Mammary epithelial cell (primary cell): ENCODE measurements at regions not wholly inside any gene's neighbourhood (a gene's known extent, or its start where the extent isn't known, plus 50 kb on each side); places are given as distances from the start of the nearest gene placed in this dataset.

Experiments
- CTCF ChIP-seq, 2 donors: IDR thresholded peaks in 1 of 2; conservative IDR thresholded peaks in 1 of 2; 2 replicates each; pipeline ENCODE4 v1.5.1; 2011 to 2012; ENCODE audit warnings: inconsistent platforms in 2 of 2, low read length in 2 of 2, mild to moderate bottlenecking in 2 of 2, control low read depth in 1 of 2, low read depth in 1 of 2; ENCODE audit not compliant: insufficient read depth in 1 of 2; ENCODE audit errors: extremely low read depth in 1 of 2
- EZH2 ChIP-seq: IDR thresholded peaks from 2 replicates; pipeline ENCODE4 v1.6.1; 2012; ENCODE audit warnings: low read length, inconsistent platforms, borderline replicate concordance

DNA sequence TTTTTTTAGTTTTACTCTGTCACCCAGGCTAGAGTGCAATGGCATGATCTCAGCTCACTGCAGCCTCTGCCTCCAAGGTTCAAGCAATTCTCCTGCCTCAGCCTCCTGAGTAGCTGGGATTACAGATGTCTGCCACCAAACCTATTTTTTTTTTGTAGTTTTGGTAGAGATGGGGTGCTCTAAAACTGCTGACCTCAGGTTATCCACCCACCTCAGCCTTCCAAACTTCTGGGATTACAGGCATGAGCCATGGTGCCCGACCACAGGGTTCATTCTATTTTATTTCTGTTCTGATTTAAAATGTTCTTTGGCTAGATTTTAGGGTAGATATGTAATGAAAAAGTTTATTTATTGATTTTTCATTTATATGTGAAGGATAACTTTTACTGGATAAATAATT lies 1062.8 kb upstream of the NOVA1 start:
- no peak for TF ChIP-seq EZH2
- no peak for TF ChIP-seq CTCF (conservative IDR thresholded peaks at IDR 0.05 in 1 of 2, IDR thresholded peaks at IDR 0.05 in 1 of 2; ENCODE audit: extremely low read depth in 1 of 2, insufficient read depth in 1 of 2, low read depth in 1 of 2, low read length in 2 of 2)
